NCI-H524 treated with DMSO at 0.1 percent for 48 hours (cell line): ENCODE measurements at regions not wholly inside any gene's neighbourhood (a gene's known extent, or its start where the extent isn't known, plus 50 kb on each side); places are given as distances from the start of the nearest gene placed in this dataset.

Source experiments
- DNase-seq: peaks from one replicate; lab custom pipeline; 2025; lab: John Stamatoyannopoulos, UW

DNA sequence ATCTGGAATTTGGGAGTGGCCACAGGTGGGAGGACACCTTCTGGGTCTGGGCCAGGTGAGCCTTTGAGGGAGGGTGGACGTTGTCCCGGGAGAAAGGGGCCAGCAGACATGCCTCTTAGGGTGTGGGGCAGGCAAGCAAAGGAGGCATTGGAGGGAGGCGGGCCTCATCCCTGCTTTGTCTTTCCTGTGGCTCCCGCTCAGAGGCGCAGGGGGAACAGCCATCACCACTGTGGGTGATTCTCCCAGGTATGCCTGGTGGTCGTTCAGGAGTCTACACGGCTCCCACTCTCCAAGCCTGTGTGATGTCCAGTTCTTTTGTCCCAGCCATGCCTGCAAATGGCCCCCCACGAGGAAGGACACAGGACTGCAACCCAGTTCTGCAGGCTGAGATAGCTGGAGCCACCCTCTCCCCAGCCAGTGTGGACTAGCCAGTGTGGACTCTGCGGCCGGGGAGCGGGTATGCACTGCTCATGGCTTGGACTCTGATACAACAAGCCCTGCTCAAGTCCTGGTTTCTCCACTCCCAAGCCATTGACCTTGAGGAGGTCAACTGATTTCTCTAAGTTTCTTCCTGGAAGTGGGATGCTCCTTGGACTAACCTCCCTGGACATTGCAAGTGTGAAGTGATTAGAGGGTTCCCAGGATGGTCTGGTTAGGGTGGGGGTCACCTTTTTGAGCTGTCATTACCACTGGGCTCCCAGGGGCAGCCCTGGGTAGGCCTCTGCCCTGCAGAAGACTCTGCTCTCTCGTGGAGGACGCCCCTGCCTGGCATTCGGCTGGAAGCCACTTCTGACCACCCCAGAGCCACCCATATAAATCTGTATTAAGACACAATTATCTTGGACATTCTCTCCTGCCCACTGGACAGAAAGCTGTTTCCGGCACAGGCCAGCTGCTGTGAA, 1151.2 kb downstream of the BRD1 start:
- DNase-seq = no peak

DNA sequence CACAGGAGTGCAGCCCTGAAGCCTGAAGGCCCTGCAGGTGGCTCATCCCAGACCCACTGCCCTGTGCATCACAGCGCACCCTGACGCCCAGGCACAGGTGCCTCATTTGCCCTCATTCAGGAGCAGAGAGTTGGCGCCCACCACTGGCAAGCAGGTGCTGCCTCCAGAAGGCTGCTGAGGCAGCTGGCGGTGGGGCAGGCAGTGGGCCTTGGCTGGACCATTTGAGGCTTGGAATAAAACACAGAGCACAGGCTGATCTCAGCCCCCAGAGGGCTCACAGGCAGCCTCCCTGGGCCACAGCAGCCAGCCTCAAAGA, 1151.9 kb downstream of the BRD1 start:
- no peak for DNase-seq

DNA sequence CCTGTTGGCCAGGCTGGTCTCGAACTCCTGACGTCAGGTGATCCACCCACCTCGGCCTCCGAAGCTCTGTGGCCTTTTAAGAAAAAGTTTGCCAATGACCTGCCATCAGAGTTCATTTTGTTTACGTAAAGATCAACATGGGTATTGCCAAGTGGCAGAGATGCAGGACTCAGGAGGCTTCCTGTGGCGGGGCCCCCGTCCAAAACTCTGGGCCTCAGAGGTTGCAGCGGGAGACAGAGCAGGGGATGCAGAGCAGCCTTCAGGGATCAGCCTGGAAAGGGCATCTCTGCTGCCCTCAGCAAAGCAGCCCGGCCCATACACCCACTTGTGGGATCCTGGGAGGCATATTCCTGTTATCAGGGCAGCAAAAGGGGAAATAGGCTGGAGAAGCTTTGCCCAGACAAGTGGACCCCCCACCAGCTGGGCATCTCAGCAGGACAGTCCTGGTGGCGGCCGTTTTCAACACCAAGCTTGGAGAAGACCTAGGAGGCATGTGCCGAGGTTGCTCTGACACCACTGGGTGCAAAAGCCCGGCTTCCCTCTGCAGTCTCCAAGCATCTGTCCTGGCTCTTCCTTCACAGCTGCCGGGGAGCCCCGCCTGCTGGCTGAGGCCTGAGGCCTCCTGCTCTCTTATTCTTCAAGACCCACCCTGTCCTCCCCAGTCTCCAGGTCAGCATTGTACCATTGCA, 1152.4 kb downstream of the BRD1 start:
- DNase-seq = no peak

DNA sequence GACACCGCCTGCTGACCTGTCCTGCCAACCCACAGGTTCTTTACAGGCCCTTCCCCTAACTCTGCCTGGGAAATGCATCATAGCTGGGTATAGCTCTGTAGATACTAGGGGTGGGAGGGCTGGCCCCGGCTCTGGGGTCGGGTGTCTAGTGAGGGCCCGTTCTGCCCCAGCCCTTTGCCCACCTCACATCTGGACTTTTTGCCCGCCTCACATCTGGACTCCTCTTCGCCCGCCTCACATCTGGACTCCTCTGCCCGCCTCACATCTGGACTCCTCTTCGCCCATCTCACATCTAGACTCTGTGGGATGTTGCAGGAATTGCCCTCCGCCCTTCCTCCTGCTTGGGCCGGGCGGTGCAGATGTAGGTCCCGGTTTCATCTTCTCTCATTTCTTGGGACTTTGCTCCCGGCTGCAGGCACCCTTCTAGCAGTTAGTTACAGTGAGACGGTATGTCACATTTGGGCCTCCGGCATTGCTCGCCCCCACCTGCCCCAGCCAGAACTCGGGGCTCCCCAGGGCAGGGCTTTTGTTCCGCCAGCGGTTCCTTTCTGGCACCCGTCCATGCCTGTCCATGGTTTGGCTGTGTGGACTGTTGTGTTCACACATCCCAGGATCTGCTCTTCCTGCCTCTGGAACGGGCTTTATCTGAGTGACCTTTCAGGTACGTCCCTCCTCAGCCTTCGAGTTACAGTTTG, 1153.7 kb downstream of the BRD1 start:
- DNase-seq = no peak

DNA sequence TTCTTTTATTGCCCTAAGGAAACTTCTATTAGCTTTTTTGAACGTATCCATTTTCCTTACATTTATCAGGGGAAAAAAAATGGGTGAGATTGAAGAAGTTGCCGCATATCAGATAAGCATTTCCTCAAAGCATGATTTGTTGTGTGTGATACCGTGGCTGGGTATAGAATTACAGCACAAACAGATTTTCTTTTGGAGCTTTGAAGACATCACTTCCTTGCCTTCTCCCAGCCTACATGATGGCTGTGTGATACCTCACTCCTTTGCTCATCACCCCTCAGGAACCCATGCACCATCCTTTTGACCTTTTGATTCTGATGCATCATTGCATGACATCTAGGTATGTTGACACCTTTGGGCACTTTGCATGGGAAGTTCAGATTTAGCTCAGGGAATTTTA, 1155.3 kb downstream of the BRD1 start:
- no peak for DNase-seq

DNA sequence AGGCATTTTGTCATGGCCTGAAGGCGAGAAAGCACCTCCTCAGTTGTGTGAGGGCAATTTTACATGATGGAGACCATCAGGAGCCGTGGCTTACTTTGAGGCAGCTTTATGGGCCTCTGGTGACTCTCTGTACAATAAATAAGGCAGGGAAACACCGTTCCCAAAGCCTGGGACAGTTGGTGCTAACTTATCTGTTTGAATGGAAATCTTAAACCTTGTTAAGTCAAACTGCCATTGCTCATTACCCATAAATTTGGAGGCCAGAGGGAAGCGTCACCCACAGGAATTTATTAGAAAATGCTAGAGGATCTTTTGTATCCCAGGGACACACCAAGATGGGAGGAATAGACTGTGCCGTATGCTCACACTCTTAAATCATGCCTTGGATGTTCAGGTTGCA, 1156.9 kb downstream of the BRD1 start:
- no peak for DNase-seq

DNA sequence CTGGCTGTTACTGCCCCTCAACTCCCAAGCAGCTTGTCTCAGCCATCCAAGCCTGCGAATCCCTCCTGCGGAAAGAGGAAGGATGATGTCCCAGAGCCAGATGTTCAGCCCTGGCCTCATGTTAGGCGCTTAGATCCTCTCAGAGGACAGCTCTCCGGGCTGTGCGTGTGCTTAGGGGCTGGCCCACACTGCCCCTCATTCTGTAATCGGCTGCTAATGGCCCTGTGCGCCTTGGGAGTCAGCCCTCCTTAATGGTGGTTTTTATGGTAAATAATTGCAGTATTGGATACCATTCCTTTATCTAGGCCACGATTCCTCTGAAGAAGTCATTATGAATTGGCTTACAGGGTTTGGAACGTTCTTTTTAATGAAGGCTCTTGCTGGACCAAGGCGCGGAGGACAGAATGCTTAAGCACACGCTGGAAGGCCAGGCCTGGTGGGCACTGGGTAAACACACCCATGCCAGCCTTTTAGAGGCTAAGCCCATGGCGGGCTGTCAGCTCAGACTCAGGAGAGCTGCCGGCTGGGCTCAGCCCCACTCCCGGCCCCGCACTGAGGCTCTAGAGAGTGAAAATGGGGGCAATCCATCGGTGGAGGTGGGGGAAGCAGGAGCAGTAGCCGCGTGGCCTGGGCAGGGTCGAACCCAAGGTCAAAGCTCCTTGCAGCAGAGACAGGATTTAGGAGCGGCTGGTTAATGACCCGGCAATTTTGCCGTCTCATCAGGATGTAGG, 1157.5 kb downstream of the BRD1 start:
- no peak for DNase-seq

DNA sequence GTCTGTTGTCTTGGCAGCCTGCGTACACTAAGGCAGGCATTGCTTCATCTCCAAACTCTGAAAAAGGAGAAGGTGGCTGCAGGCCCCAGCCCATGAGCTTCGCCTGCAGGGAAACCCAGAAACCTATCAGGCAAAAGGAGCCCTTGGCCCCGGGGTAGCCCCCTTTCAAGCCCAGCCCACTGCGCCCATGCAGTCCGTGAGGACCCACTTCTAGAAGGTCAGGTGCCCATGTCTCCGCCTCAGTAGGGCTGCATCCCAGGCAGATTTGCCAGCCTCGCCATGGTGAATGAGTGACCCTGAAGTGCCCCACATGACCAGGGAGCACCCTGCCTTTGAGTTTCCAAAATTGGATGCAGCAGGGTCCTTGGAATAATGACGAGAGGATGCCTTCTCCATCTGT, 1158.4 kb downstream of the BRD1 start:
- no peak for DNase-seq

DNA sequence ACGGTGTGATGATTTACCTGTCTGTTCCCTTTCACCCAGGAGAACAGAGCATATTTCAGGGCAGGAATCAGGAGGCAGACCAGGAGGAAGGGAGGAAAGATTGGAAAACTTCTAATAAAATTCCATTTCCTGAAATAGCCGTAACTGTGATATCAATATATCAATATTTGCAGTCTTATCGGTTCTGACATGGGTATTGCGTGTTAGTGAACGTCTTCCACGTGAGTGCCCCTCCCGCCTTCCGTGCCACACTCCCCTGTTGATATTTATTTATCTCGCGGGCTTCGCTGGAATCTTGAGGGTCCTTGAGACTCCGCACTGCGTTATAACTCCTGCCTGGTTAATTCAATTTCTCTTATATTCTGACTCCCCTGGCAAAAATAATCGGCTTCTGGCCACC, 1160.4 kb downstream of the BRD1 start:
- DNase-seq = no peak

DNA sequence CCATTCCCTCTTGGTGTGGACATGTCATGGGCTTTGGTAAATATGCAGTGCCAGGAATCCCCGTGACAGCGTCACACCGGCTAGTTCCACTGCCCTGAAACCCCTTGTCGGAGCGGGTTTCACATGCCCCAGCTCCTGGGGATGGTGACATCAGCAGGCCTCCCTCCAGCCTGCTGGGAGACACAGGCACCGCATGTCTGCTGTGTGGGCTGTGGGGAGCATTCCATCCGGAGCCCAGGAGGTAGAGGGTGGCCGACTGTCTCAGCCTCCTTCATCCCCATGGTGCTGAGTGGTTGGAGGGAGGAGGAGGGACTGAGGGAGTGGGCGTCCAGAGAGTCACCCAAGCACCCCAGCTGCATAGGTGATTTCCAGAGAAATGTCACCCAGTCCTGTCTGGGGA, 1161.1 kb downstream of the BRD1 start:
- DNase-seq = no peak

DNA sequence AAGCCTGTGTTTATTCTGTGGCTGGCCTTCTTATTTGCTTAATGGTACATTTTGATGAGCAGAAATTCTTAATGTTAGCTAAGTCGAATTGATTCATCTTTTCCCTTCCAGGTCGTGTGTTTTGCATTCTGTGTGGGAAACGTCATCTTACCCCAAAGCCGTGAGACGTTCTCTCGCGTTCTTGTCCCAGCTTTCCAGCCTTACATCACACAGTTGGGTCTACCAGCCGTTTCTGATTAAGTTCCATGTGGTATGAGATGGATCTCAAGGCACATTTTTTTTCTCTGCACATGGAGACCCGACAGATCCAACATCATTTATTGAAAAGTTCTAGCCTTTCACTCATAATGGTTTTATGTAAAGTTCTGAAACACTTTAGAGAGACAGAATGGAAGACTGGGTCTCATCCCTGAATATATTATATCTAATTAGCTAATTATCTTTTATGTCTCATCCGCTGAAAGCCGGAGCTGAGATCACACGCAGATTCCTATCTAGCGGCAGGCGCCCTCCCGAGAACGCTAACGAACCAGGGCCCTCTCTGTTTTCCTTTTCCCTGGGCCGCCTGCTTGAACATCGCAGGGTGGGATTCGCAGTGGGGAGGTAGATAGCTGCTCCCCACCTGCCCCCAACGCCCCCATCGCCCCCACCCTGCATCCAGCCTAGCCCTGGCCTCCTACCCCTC, 1162.2 kb downstream of the BRD1 start:
- DNase-seq = no peak

DNA sequence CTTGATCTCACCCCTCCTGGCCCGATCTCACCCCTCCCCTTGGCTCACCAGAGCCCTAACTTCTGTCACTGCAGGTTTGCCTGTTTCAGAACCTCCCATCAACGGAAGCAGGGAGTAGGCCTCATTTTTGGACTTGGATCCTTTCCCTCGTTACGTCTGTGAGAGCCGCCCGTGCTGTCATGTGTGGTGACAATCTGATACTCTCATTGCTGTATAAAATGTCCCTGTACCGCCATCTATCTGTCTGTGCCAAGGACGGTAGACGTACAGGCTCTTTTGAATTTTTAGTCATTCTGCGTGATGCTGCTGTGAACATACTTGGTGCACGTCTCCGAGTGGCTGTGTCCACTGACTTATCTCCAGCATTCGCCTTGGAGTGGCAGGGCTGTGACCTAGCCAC, 1163.1 kb downstream of the BRD1 start:
- DNase-seq = no peak

DNA sequence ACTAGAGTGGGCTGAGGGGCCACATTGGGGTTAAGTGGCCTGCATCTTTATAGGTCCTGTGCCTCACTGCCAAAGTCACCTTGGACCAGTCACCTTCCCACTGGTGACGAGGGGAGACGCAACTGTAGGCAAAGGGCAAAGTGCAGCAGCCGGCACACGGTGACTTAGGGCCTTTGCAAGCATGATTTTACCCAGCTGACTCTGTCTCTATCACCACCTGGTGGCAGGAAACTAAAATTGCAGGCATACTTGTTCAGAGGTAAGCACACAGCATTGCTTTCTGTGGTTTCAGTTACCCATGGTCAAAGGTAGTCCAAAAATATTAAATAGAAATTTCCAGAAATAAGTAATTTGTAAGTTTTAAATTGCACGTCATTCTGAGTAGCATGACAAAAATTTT, 1164.4 kb downstream of the BRD1 start:
- DNase-seq = no peak

DNA sequence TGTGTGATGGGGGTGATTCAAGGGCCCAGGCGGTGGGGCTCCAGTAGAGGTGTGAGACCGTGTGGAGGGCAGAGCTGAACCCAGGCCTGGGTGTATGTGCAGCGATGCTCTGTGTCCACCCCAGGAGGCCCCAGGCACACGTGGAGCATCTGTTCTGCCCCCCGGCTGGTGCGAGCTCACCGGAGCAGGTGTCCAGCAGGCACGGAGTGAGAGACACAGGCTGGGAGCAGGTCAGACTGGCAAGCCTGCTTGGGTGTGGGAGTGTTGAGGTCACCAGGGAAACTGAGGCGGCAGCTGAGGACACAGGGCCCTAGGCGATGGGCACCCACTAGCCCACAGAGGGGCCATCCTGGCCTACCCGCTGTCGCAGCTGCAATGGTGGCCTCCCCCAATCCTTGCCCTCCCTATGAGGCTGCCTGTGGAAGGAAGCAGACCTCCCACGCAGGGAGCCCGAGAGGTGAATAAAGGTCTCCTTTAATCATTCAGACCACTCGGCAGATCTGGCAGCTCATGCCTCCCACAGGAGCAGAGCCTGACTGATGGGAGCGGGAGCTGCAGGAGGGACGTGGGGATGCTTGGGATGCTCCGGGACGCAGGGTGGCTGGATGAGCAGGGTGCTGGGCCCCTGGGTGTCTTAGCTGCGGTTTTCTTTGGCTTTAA, 1165.1 kb downstream of the BRD1 start:
- DNase-seq = no peak

DNA sequence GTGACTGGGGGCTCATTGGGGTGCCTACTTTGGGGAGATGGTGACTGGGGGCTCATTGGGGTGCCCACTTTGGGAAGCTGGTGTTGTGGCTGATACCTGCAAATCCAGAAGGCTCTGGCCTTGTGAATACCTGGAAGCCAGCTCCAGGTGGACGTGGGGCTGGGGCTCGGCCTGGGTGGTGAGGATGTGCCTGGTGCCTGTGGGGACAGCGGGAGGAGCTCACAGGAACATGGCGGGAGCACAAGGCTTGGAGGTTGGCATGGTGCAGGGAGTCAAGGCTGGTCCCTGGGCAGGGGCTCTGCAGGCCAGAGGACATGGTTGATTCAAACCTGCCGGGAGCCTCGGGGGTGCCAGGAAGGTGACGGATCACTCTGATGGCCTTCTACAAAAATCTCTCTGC, 1165.7 kb downstream of the BRD1 start:
- DNase-seq = no peak

DNA sequence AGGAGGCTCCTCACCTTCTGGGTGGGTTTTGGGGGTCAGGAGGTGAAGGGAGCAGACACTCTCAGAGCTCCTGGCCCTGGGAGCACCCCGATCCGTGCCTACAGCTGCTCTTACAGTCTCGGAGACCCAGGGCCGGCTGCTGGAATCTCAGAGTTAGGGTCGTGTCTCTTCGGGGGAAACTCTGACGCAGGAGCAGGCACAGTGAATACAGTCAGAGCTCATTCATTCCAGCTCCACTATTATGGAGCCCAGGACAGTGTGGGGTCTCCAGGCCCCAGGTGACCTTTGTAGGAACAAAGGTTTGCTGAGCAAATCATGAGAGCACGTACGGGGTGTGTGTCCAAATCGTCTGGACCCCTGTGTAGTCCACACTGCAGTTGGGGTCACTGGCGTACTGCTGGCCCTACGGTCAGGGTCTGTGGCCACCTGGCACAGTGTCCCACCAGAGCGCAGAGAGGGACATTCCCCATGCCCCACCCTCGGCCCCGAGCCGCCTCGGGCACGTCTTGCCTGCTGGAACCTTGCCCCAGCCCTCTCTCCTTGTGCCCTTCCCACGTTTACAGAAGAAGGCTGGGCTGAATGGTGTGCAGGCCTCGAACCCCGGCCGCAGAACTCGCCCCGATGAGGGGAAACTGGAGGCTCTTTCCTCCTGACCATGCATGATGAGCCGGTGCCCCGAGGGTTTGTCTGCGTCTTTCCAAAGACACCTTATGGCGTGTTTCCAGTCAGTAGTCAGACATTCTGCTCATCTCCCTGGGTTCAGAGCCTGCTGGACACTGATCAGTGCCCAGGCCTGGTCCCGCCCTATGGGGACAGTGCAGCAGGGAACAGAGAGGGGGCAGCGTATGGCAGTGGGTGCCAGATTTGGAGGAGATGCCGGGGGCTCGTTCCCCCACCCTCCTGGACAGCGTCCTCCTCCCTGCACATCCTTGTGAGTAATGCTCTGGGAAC, 1166.6 kb downstream of the BRD1 start:
- DNase-seq = no peak

DNA sequence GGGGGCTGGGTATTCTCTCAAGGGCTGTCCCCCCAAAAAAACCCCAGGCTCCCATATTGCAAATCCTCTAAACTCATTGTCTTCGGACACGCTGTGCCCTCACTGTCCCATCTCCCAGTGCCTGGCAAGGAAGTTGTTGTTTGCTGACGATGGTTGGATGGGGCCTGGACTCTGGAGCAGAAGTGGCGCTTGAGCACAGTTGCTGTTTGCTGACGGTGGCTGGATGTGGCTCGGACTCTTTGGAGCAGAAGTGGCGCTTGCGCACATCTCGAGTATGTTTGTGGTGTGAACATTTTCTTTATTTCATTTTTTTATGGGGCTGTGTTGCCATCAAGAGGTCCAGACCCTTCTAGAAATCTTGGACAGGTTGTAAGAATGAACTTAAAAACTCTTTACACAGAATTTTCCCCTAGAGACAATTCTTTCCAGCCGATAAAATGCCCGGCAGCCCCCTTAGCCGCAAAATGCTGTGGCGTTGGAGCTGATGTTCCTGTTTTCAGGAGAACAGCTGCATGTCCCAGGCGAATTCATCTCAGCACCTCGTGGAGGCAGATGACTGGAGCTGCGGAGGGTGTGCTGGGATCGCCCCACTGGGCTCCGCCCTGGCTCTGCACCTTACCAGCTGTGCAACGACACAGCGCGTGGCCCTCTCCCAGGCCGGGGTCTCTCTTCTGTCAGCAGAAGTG, 1167.4 kb downstream of the BRD1 start:
- DNase-seq = no peak

DNA sequence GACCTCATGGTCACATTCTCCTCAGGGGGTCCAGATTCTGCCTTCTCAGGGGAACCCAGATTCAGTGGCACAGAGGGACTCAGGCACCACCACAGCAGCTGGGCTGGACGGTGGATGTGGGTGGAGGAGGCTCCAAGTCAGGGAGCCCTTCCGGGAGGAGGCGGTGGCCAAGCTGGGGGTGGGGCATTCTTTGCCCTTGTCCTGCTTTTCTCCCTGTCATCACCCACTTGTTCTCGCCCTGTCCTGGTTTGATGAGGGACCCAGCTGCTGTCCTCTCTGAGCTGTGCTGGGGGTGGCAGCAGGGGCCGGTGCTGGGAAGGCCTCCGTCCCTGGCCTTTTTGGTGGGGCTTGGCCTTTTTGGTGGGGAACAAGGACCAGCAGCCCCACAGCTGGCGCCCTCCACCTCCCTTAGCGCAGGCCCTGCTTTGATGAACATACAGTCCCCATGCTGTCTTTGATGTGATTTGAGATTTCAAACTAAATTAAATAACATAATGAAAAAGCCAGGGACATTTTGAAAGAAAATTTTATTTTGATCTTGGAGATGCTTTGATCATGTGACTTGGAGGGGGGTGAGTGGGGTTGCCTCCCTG, 1168.2 kb downstream of the BRD1 start:
- DNase-seq = no peak

DNA sequence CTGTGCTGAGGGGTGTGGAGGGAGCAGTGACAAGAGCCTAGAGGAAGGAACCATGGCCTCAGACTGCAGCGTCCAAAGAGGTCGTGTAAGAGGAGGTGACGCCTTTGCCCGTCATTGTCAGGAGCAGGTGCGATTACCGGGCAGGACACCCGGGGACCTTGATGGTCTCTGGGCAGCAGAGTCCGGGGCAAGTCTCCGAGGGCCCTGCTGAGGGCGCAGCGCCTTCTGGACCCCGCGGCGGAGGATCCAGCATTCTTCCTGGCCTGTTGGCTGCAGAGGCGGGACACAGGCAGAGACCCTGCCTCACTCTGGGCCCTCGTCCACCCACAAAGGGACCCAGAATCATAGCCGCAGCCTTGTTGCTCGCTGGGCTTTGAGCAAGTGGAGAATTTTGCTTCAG, 1168.8 kb downstream of the BRD1 start:
- DNase-seq = no peak
